Kidney capillary endothelial cell (primary cell): ENCODE measurements at regions not wholly inside any gene's neighbourhood (a gene's known extent, or its start where the extent isn't known, plus 50 kb on each side); places are given as distances from the start of the nearest gene placed in this dataset.
A peak's percentile ranks its signal among the peaks of the same experiment; 100 is the strongest.

Source experiments
- DNase-seq: peaks from one replicate; pipeline ENCODE4 v3.0.0-alpha.2; 2018; ENCODE audit warnings: low spot score

DNA sequence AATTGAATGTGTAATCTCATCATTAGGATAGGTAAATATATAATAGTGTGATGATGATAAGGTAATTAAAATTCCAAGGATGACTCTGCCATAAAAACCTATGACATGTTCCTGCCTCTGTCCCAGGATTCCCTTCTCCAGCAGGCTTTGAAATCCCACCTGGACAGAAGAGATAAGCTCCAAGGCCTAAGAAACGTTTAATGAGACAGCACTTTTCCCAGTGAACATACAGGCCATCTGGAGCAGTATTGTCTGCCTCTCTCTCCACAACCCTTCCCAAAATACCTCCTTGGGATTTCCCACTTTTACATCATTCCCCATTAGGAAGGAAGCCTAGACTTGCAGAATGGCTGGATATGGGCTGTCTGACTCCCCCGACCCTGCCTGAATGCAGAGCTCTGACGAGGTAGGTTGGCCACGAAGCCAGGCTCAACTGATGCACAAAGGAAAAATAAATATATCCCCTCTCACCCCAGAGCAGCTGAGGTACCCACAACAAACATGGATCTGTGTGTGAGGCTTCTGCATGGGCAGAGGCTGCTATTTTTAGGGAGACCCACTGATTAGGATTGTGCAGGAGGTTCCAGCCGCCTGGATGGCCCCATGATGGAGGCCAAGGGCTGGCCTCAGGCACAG lies 71.0 kb downstream of the TMPRSS5 start:
- no peak for DNase-seq

DNA sequence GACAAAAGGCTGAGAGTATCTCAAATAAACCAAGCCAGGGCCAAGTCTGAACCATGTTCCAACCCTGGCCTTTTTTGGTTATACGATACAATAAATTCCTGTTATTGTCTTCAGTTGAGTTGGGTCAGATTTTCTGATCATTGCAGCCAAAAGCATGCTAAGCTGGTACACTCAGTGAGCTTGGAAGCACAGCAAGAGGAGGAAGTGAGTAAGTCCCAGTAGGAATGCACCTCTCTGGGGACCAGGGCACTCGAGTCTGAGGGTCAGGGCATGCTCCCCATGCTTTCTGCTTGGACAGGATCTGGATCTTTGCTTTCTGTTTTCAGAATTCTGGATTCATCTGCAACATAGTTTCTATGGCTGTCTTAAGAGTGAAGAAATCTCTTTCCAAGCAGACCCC lies 73.1 kb downstream of the TMPRSS5 start:
- peak; percentile 9 for DNase-seq

DNA sequence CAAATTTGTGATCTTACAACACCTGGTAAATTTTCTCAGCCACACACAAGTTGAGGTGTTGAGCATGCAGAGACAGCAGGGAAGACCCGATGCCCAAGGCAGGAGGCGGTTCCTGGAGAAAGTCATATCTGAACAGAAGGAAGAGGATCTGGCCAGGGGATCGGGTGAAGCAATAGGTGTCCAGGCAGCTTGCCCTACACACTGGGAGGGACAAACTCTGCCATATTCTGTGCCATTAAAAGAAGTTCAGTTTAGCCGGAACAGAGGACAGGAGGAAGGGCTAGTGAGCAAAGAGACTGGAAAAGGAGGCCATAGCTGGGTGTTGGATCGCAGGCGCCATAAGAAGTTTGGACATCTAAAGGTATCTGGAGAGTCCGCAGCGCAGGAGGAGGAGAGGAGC lies 76.5 kb downstream of the TMPRSS5 start:
- no peak for DNase-seq

DNA sequence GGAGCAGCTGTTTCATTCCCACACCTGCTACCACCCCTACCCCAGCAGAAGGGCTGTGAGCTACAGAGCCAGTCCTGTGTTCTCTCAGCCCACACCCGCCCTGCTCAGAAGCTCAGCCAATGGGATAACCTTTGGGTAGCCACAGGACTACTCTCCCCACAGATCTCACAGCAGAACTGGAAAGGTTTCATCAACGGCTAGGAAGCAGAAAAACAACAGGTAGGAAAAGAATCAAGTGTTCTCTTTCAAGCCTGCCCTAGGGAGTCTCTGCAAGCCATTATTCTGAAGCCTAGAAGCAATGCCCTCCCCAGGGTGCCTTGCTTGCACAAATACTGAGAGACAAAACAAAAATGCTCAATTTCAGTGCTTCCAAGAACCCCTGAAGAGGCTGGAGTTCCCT lies 77.2 kb downstream of the TMPRSS5 start:
- DNase-seq = no peak

DNA sequence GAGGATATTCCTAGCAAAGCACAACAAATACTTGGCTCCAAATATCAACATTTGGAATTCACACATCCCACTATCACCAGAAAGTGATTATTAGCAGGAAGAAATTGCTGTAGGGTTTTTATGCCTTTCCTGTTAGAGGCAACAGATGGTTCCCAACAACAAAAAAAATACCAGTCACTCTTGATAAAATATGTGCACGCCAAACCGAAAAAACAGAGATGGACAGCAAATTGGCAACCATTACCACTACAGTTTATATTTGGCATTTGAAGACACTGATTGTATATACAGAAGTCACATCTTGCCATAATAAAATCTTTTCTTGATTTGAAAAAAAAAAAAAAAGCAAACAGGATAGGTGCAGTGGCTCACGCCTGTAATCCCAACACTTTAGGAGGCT lies 78.2 kb downstream of the TMPRSS5 start:
- DNase-seq = no peak

DNA sequence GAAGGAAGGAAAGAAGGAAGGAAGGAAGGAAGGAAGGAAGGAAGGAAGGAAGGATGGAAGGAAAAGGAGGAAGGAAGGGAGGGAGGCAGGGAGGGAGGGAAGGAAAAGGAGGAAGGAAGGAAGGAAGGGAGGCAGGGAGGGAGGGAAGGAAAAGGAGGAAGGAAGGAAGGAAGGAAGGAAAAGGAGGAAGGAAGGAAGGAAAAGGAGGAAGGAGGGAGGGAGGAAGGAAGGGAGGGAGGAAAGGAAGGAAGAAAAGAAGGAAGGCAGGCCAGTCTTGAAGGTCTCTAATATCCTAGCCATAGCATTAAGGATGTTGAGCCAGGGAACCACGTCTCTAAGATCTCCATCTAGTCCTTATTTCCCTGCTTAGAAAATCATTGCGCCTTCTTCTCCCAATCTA lies 78.8 kb downstream of the TMPRSS5 start:
- no peak for DNase-seq

DNA sequence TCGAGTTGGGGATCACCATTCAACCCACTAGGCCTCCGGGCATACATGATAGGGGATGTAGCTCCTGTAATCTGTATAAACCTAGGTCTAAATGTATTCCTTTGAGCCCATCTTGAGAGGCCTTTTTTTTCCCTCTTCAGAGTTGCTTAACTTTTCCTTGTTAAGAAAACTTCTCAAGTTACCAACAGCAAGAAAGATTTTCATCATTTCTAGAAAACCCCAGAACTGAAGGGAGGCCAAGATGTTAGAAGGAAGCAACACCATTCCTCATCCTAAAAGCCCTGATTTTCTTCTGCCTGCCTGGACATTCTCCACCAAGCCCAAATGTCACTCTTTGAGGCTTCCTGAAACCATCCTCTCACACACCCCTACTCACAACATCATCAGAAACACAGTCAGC lies 79.4 kb downstream of the TMPRSS5 start:
- no peak for DNase-seq

DNA sequence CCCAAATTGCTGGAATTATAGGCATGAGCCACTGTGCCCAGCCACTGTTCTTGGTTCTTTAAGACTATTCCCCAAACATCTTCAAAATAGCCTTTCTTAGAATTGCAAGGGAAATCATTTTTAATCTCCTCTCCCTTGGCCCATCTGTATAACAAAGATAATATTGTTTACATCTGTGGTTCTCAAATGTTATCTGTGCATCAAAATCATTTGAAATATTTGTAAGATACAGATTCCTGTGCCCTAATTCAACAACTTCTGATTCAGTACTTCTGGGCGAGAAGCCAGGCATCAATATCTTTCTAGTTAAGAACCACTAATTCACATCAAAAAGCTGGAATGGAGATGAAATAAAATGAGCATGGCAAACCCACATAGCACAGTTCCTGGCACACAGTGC lies 83.0 kb downstream of the TMPRSS5 start:
- DNase-seq = no peak

DNA sequence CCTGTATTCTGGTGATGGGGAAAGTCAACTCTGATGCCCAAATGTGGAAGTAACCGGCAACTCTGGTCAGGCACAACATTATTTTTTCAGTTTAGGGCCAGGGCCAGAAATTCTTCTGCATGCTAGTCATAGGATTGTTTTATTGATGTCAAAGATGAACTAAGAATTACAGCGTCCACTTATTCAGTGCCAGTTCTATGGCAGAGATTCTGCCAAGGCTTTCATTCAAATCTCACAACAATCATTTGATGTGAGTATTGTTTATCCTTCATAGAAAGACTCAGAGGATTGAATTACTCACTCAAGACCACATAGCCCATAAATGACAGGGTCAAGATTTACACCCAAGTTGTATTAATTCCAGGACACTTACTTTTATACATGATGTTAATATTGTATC lies 87.7 kb downstream of the TMPRSS5 start:
- no peak for DNase-seq

DNA sequence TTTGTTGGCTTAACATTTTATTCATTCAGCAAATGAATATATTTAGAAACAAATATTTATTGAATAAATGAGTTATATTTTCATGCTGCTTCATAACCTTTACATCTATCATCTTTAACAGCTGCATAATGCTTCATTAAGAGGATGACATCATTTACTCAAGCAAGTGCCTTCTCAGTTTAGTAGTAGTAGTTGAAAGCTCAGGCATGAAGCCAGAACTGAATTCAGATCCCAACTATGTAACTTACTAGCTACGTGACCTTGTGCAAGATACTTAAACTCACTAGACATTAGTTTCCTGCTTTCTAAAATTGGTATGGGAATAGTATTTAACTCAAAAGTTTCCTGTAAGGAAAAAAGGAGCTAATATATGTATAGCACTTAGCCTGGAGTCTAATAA lies 90.3 kb downstream of the TMPRSS5 start:
- DNase-seq = no peak

DNA sequence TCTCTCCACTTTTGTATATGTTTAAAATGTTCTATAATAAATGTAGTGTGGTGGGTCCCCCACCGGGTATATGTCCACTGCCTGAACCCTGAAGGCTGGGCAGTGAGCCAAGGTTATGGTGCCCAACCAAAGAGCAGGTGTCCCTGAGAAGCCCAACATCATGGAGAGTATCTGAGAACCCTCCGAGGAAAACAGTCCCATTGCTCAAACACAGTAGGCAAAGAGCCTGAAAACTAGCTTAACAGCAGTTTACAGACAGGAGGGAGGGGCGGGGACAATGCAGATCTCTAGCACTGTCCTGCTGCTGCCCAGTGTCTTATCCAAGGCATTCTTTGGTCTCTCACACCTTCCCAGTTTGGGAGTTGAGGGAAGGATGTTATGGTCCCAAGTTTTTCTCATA lies 91.0 kb downstream of the TMPRSS5 start:
- no peak for DNase-seq

DNA sequence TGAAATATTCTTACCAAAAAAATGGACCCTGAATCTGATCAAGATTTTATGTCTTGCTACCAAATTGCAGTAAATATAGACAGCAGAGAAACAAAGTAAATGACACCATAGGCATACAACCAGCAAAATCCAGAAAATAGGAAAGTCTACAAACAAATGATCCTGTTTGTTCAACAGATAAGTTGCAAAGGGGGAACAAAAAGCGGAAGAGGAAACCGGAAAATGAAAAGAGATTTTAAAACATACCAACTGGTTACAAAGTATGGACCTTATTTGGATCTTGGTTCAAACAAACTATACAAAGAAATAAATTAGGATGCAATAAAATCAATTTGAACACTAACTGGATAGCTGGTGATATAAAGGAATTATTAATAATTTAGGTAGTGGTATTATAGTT lies 92.0 kb downstream of the TMPRSS5 start:
- DNase-seq = no peak

DNA sequence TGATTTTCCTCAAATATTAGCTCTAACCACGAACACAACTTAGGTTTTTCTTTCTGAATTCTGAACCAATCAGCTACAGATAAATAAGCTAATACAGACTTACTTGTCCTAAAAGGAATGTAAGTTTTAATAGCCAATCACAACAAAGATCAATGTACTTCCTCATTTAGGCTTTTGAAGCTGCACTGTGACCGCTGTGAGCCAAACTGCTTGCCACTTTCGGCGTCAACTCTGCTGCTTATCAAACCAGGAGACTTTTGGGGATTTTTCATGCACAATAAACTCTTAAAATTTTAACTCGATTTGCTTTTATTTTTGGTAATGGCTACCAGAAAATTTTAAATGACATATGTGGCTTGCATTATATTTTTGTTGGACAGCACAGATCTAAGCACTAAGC lies 92.5 kb downstream of the TMPRSS5 start:
- DNase-seq = no peak

DNA sequence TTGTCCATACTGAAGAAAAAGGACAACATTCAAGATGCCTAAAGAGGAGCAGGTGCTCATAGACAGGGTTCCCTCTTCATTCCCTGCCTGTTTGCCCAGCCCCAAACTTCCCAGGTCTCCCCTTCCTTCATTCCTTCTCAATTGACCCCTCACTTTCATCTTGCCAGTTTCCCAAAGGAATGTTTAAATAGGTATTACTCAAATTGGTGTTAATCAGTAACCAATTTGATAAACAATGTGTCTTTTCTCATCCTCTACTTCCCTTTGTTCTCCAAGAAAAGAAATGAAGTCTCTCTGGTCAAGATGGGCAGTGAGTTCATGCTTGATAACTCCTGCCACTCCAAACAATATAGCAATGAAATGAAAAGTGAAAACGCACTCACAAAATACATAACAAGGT lies 101.9 kb downstream of the TMPRSS5 start:
- no peak for DNase-seq

DNA sequence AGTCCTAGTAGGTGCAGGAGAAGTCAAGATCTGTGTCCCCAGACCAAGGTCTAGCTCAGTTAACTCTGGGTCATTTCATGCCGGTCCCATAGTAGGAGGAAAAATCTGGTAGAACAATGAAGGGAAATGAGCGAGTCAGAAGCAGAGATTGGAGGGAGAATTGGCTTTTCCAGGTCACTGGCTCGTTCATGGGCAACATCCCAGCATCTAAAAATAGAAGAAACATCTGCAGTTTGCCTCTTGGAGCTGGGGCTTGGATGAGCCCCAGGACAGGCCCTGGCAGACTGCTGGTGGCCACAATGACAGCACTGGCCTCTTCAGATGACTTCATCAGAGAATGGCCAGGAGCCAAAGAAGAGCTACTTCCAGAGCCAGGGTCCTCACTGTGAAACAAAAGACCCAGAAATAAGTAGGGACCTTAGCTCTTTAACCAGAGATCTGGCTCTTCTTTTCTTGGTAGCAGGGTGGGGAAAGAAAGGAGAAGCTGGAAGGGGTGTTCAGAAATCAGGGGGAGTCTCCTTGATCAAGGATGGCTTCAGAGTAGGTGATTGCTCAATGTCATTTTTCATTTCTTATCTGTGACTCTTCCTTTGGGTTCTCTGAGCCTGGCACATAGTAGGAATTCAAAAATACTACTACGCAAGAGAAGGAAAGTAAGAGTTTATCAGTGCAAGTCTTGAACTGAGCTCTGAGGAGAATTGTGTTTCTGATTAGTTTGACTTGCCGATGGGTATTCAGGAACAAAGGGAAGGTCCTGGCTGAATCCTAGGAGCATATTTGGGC lies 102.6 kb downstream of the TMPRSS5 start:
- peak; percentile 31 for DNase-seq

DNA sequence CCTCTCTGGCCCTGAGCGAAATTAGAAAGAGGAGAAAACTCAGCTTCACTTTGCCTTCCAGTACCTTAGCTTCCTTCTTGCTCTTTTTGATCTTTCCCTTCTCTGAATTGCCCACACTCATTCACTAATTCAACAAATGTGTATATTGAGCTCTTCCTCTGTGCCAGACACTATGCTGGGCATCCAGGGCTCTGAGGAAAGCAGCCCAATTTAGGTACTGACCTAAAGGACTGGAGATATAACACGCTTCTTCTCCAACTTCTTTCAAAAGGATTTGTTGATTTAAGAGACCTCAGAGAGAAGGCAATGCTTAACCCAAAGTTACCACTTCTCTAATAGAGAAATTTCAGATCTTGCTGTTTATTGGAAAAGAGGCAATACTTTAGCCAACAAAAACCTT lies 103.6 kb downstream of the TMPRSS5 start:
- no peak for DNase-seq

DNA sequence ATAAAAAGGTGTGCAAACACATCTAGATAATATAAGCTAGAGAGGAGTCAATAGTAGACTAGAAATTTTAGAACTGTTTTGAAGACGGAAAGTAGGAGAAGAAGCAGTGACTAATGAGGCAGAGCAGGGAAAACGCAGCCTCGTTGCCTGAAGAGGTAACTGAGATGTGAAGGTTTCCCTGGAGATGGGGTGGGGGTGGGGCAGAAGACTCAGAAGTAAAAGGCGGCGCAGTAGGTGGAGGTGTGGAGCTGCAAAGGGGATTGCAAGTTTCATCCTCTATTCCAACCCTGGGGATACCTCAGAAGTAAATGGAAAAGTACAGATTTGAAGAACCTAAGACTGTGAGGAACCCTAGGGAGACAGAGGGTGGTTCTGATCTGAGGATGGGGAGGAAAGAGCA lies 109.5 kb downstream of the TMPRSS5 start:
- DNase-seq = no peak

DNA sequence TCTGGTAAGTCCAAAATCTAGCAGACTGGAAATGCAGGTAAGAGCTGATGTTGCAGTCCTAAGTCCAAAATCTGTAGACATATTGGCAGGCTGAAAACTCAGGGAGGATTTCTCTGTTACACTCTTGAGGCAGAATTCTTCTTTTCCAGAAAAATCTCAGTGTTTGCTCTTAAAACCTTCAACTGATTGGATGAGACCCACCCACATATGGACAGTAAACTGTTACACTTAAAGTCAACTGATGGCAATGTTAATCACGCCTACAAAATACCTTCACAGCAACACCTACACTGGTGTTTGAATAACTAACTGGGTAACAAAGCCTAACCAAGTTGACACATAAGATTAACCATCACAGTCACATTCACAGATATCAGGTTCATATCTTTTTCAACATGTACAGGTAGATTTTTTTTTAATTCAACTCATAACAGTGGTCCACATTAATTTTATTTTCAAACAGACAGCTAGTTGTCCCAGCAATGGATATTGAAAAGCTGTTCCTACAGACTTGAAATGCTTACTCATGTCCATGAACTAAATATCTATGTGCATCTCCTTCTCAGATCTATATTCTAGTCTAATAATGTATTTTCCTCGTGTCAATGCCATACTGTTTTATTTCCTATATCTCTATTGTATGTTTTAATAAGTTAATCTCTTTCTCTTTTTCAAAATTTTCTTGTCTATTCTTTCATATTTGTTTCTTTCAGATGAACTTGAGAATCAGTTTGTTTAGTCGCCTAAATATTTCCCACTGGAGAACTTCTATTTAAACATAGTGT lies 110.1 kb downstream of the TMPRSS5 start:
- DNase-seq = no peak

DNA sequence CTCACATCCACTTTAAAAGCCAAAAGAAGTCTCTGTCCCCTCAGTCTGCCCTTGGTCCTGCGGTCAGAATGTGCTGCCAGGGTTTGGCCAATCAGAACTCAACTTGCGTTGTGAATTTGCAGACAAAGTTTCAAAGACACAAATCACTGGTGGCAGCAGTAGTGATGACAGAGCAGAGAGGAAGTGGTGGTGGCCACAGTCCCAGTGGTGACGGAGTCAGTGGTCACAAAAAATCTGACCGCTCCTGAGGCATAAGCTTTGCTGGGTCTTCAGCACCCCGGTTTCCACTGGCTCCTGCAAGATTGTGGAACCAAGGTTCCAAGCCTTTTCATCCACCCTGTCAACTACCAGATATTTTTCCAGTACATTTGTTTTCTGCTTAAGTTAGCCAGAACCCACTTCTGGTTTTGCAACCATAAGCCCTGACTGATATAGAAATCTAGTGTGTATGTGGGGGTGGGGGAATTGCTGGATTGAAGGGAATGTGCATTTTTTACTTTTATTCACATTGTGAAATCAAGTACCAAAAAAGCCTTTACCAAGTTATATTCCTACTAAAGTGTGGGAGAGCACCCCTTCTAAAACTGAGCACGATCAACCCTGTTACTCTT lies 112.3 kb downstream of the TMPRSS5 start:
- DNase-seq = no peak

DNA sequence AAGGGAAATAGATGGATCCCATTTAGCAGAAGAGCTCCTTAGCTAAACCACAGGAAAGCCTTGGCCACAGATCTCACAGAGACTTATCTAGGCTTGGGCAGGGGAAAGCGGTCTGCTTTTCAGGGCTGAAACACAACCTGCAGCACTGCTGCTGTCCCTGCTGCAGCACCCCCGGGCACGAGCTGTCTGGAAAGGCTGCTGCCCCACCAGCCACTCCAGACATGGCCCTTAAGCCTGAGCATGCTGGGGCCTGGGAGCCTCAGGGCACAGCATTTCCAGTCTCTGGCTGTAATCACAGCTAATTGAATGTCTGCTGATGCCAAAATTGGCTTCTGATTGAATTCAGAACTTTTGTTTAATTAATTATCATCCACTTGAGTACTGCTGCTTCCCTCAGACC lies 115.0 kb downstream of the TMPRSS5 start:
- no peak for DNase-seq

DNA sequence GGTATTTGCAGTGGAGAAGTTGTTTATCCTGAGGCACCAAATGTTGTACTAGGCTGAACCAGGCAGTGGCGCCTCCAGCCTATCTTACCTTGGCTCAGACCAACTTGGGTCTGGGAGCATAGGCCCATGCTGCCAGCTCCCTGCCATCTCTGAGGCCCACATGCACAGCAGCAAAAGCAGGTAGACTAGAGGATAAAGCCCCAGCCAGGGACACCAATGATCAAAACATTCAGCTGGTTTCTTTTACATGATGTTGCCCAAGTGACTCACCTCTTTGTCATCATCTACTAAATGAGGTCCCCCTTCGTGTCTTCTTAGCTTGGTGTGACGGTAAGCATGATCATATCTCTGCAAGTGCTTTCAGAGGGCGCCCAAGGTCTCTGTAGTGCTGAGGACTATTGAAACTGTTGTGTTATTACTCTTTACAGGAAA lies 112.1 kb upstream of the DRD2 start:
- DNase-seq = no peak

DNA sequence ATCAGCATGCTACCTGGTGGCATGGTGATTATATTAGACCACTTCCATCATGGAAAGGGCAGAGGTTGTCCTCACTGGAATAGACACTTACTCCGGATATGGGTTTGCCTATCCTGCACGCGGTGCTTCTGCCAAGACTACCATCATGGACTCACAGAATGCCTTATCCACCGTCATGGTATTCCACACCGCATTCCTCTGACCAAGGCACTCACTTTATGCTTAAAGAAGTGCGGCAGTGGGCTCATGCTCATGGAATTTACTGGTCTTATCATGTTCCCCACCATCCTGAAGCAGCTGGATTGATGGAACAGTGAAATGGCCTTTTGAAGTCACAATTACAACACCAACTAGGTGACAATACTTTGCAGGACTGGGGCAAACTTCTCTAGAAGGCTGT lies 109.2 kb upstream of the DRD2 start:
- DNase-seq = no peak

DNA sequence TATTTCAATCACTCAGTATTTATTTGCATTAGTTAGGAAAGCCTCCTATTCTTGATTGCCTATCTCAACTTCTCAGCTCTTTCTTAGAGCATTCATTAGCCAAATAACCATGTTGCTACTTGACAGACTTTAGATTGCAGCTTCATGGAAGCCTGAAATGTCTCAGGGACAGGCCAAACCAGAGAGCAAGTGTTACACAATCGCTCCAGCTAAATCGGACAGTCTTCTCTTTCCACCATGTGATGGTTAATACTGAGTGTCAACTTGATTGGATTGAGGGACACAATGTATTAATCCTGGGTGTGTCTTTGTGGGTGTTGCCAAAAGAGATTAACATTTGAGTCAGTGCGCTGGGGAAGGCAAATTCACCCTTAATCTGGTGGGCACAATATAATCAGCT lies 106.5 kb upstream of the DRD2 start:
- DNase-seq = no peak
